ENCODE measurements at regions not wholly inside any gene's neighbourhood (a gene's known extent, or its start where the extent isn't known, plus 50 kb on each side); places are given as distances from the start of the nearest gene placed in this dataset.

DNA sequence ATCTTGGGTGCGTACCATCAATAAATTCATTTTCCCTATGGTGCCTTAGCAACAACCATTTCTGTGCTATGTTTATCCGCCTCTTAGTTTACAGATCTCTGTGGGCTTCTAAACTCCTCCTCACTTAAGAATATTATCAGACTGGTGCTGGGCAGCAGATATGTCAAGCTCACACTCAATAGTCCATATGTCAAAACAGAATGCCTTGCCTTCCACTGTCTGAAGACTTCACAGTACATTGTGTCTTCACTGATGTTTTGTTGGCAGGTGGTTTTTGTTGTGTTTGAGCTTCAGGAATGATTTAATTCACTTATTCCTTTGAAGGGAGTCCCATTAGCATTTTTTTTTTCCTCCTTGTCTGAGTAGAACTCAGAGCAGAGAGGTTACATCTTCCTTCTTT is 419.6 kb downstream of the DNAJB9 start:
- no peaks in the 10 kb centered on the region for H3K79me2 ChIP-seq
- H3K36me3 ChIP-seq (ENCODE audit: control insufficient read depth, insufficient read depth, low read length): no peaks in the 10 kb centered on the region
- H3K27me3 ChIP-seq (ENCODE audit: control insufficient read depth, insufficient read depth, low read length): no peaks in the 10 kb centered on the region
- no peak overlapping the region for H3K4me3 ChIP-seq (ENCODE audit: low read depth, low read length)
- no peak overlapping the region for H3K4me2 ChIP-seq (ENCODE audit: low read length)
- TF ChIP-seq, protein P1, sequence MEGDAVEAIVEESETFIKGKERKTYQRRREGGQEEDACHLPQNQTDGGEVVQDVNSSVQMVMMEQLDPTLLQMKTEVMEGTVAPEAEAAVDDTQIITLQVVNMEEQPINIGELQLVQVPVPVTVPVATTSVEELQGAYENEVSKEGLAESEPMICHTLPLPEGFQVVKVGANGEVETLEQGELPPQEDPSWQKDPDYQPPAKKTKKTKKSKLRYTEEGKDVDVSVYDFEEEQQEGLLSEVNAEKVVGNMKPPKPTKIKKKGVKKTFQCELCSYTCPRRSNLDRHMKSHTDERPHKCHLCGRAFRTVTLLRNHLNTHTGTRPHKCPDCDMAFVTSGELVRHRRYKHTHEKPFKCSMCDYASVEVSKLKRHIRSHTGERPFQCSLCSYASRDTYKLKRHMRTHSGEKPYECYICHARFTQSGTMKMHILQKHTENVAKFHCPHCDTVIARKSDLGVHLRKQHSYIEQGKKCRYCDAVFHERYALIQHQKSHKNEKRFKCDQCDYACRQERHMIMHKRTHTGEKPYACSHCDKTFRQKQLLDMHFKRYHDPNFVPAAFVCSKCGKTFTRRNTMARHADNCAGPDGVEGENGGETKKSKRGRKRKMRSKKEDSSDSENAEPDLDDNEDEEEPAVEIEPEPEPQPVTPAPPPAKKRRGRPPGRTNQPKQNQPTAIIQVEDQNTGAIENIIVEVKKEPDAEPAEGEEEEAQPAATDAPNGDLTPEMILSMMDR (IDR thresholded peaks at IDR 0.05): no peak
- H3K4me1 ChIP-seq: no peaks in the 10 kb centered on the region
- no peak overlapping the region for H2AFZ ChIP-seq
- H3K9me3 ChIP-seq (ENCODE audit: control insufficient read depth, low read length): no peaks in the 10 kb centered on the region
- H3K9ac ChIP-seq: no peak overlapping the region
- H3K27ac ChIP-seq: no peak overlapping the region

DNA sequence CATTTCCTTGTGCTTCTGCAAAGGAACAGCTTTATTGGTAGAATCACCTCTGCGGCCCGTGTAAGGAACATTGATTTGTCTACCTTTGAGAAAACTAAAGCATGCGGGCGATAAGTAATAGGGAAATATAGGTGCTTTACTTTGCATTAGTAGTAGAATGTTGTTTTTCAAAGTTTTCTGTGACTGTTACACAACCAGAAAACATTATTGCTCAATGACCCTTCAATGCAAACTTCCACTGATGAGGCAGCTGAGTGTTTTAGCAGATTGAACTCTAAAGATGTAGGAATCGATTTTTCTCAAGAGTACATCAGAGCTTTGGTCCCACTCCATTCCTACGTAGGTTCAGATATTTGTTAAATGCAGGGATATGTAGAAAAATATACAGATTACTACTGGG is 427.8 kb downstream of the DNAJB9 start:
- Histone ChIP-seq H2AFZ (no peak overlapping the region), H3K9me3 (ENCODE audit: control insufficient read depth, low read length) (no peaks in the 10 kb centered on the region), H3K27ac (no peak overlapping the region), H3K79me2 (no peaks in the 10 kb centered on the region), H3K4me1 (peaks cover 4% of the 10 kb centered on the region), H3K4me2 (ENCODE audit: low read length) (no peak overlapping the region), H3K36me3 (ENCODE audit: control insufficient read depth, insufficient read depth, low read length) (no peaks in the 10 kb centered on the region), H3K4me3 (ENCODE audit: low read depth, low read length) (no peak overlapping the region), H3K9ac (no peak overlapping the region), H3K27me3 (ENCODE audit: control insufficient read depth, insufficient read depth, low read length) (no peaks in the 10 kb centered on the region)
- TF ChIP-seq, protein P1 (IDR thresholded peaks at IDR 0.05): no peak

DNA sequence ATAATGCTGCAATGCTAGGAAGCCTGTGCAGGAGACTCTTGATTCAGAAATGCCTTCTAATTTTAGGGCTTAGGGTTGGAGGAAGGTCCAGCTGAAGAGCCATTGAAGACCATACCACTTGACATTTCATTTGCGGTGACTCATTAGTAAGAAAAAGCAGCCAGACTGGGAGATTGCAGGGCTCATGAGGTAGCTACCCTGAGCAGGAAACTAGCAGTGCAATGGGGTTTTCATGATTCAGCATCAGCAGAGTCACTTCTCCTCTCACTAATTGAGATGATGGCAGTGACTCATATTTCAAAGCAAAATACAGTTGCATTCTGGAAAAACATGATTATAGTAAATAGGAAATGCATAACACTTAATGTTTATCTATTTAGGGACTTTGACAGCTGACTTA is 434.1 kb downstream of the DNAJB9 start:
- H2AFZ ChIP-seq: no peak overlapping the region
- H3K9me3 ChIP-seq (ENCODE audit: control insufficient read depth, low read length): no peaks in the 10 kb centered on the region
- H3K27ac ChIP-seq: no peak overlapping the region
- H3K9ac ChIP-seq: no peak overlapping the region
- TF ChIP-seq, protein P1 (IDR thresholded peaks at IDR 0.05): no peak
- H3K4me2 ChIP-seq (ENCODE audit: low read length): no peak overlapping the region
- no peak overlapping the region for H3K4me3 ChIP-seq (ENCODE audit: low read depth, low read length)
- H3K79me2 ChIP-seq: no peaks in the 10 kb centered on the region
- no peaks in the 10 kb centered on the region for H3K27me3 ChIP-seq (ENCODE audit: control insufficient read depth, insufficient read depth, low read length)
- H3K36me3 ChIP-seq (ENCODE audit: control insufficient read depth, insufficient read depth, low read length): no peaks in the 10 kb centered on the region
- H3K4me1 ChIP-seq: peaks cover 3% of the 10 kb centered on the region

DNA sequence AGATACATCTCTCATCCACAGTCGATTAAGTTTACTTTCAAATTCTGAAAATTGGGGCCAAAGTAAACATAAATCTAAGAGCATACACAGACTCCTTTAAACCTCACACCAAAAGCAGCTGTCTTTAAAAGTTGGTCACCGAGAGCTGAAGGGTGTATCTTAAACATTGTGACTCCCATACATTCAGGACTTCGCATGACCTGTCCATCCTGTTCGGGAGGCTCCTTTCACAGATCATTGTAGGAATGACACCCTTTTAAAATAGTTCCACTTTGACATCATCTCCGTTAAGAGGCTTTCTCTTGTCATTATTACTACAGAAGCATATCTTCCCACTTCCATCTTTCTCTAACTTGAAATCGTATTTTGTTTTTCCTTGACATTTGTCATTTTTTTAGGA is 440.0 kb downstream of the DNAJB9 start:
- Histone ChIP-seq H3K36me3 (ENCODE audit: control insufficient read depth, insufficient read depth, low read length) (no peaks in the 10 kb centered on the region), H3K79me2 (no peaks in the 10 kb centered on the region), H3K4me2 (ENCODE audit: low read length) (no peak overlapping the region), H3K9ac (no peak overlapping the region), H3K4me3 (ENCODE audit: low read depth, low read length) (no peak overlapping the region), H3K9me3 (ENCODE audit: control insufficient read depth, low read length) (no peaks in the 10 kb centered on the region), H3K4me1 (no peaks in the 10 kb centered on the region), H3K27me3 (ENCODE audit: control insufficient read depth, insufficient read depth, low read length) (no peaks in the 10 kb centered on the region), H2AFZ (no peak overlapping the region), H3K27ac (no peak overlapping the region)
- TF ChIP-seq, protein P1 (IDR thresholded peaks at IDR 0.05): no peak

DNA sequence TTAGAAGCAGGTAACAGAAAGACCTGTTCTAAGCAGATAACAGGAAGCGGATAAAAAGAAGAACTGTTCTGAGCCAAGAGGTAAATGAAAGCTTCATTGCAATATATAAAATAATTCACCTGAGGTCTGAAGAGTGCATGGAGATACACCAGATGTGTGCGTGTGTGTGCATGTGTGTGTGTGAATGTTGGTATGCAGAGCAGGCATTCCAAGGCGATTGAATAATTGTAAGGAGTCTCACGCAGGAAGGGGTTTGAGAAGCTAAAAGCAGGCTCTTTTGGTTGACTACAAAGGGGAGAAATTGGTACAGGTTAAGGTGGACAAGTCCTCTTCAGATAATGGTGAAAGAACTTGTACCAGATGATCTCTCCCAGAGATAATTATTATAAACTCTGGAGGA is 450.6 kb downstream of the DNAJB9 start:
- H3K9me3 ChIP-seq (ENCODE audit: control insufficient read depth, low read length): no peaks in the 10 kb centered on the region
- no peaks in the 10 kb centered on the region for H3K79me2 ChIP-seq
- H3K4me3 ChIP-seq (ENCODE audit: low read depth, low read length): no peak overlapping the region
- H3K9ac ChIP-seq: no peak overlapping the region
- H3K36me3 ChIP-seq (ENCODE audit: control insufficient read depth, insufficient read depth, low read length): no peaks in the 10 kb centered on the region
- no peaks in the 10 kb centered on the region for H3K4me1 ChIP-seq
- no peak overlapping the region for H2AFZ ChIP-seq
- H3K4me2 ChIP-seq (ENCODE audit: low read length): no peak overlapping the region
- H3K27ac ChIP-seq: no peak overlapping the region
- H3K27me3 ChIP-seq (ENCODE audit: control insufficient read depth, insufficient read depth, low read length): no peaks in the 10 kb centered on the region
- TF ChIP-seq, protein P1 (IDR thresholded peaks at IDR 0.05): no peak
